Adrenal gland (tissue), 9 donors: ENCODE measurements at regions not wholly inside any gene's neighbourhood (a gene's known extent, or its start where the extent isn't known, plus 50 kb on each side); places are given as distances from the start of the nearest gene placed in this dataset.

Experiments
- DNase-seq, 7 donors: peaks; one replicate each; pipeline ENCODE4 v3.0.0-alpha.2; 2019 to 2020
- H3K27ac ChIP-seq, 5 donors: fragments of 200-600 bp; sonication (generic) in 4 of 5; 1 replicate in 3 of 5; 2 replicates in 2 of 5; pipeline versions ENCODE4 v1.5.1 to v1.8.0; 2016 to 2020; ENCODE audit warnings: mild to moderate bottlenecking in 1 of 5
- H3K27me3 ChIP-seq: fragments of 200-600 bp; 2 replicates; pipeline ENCODE4 v1.8.0; 2021
- H3K36me3 ChIP-seq, 2 donors: fragments of 200-600 bp; replicated peaks in 1 of 2; 1 replicate in 1 of 2; 2 replicates in 1 of 2; pipeline versions ENCODE4 v1.5.1 to v1.8.0; 2018 to 2022
- H3K4me1 ChIP-seq, 2 donors: fragments of 200-600 bp; replicated peaks in 1 of 2; 1 replicate in 1 of 2; 2 replicates in 1 of 2; pipeline versions ENCODE4 v1.5.1 to v1.8.0; 2018 to 2021
- H3K4me3 ChIP-seq, 4 donors: fragments of 200-600 bp; sonication (generic) in 3 of 4; one replicate each; pipeline ENCODE4 v1.5.1; 2016 to 2018
- H3K9me3 ChIP-seq, 3 donors: fragments of 200-600 bp; sonication (generic) in 1 of 3; replicated peaks in 1 of 3; 1 replicate in 2 of 3; 2 replicates in 1 of 3; pipeline versions ENCODE4 v1.5.1 to v1.8.0; 2016 to 2021
- POLR2A ChIP-seq, 2 donors: fragments of 450-650 bp; IDR thresholded peaks; one replicate each; pipeline ENCODE4 v1.6.1; 2017; ENCODE audit warnings: antibody characterized with exemption in 2 of 2, mild to moderate bottlenecking in 2 of 2, moderate library complexity in 1 of 2
- WGBS, 4 donors: extraction: QIAGEN DNeasy Blood & Tissue Kit in 2 of 4; methylation state at CpG; one replicate each; pipeline versions ENCODE4 v1.1.5 to v1.1.7; 2013 to 2017; 5-methylcytosine and 5-hydroxymethylcytosine counted together
- intact Hi-C, 2 donors: fragments of 100-400 bp; cut with DNase I; formaldehyde crosslinking; loops; one replicate each; pipeline versions ENCODE4 v1.14.1 to v1.15.0; 2022 to 2023
- TF ChIP-seq, protein P1 (sequence below), 6 experiments: fragments of 450-650 bp in 4 of 6; fragments of 200-600 bp in 2 of 6; sonication (generic) in 1 of 6; IDR thresholded peaks; 1 replicate in 5 of 6; 2 replicates in 1 of 6; pipeline versions ENCODE4 v1.5.1 to v1.8.0; 2016 to 2021; ENCODE audit warnings: antibody characterized with exemption in 6 of 6, mild to moderate bottlenecking in 2 of 6, moderate library complexity in 1 of 6
- donor health status: healthy with polysubstance abuse.
- donor health status: Bipolar disorder and iron deficiency.
- donor health status: DM: yes; HTN: yes; CAD: no.
- donor health status: DM: no; HTN: no; CAD: no.
- donor health status: DM: no; HTN: no; CAD: no.

DNA sequence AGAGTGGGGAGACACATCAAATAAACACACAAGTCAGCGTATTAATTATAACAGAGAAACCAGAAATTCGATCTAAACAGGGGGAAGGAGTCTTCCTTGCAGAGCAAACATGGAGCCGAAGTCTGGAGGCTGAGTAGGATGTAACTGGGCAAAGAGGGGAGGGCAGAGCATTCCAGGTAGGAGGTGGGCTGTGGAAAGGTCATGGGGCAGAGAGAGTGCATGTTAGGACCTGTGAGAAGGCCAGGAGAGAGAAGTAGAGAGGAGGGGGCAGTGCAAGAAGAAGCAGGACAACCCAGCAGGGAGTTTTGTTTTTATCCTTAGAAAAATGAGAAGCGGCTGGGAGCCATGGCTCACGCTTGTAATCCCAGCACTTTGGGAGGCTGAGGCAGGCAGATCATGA is 130.8 kb upstream of the GPR26 start:
- Histone ChIP-seq H3K9me3 (peaks cover 0 to 8% (median 0%) of the 10 kb centered on the region in 3 donors), H3K36me3 (no peaks in the 10 kb centered on the region), H3K4me1 (no peaks in the 10 kb centered on the region), H3K4me3 (no peak overlapping the region), H3K27me3 (peaks cover 5% of the 10 kb centered on the region), H3K27ac (no peak overlapping the region)
- no peak for DNase-seq
- no peak for TF ChIP-seq POLR2A (IDR thresholded peaks at IDR 0.05)
- TF ChIP-seq, protein P1, sequence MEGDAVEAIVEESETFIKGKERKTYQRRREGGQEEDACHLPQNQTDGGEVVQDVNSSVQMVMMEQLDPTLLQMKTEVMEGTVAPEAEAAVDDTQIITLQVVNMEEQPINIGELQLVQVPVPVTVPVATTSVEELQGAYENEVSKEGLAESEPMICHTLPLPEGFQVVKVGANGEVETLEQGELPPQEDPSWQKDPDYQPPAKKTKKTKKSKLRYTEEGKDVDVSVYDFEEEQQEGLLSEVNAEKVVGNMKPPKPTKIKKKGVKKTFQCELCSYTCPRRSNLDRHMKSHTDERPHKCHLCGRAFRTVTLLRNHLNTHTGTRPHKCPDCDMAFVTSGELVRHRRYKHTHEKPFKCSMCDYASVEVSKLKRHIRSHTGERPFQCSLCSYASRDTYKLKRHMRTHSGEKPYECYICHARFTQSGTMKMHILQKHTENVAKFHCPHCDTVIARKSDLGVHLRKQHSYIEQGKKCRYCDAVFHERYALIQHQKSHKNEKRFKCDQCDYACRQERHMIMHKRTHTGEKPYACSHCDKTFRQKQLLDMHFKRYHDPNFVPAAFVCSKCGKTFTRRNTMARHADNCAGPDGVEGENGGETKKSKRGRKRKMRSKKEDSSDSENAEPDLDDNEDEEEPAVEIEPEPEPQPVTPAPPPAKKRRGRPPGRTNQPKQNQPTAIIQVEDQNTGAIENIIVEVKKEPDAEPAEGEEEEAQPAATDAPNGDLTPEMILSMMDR (IDR thresholded peaks at IDR 0.05) = no peak
- intact Hi-C loops = no loop called here
- WGBS, 4 donors = 74 to 80% (median 77%) methylated on average over 5 of the region's 5 CpGs

DNA sequence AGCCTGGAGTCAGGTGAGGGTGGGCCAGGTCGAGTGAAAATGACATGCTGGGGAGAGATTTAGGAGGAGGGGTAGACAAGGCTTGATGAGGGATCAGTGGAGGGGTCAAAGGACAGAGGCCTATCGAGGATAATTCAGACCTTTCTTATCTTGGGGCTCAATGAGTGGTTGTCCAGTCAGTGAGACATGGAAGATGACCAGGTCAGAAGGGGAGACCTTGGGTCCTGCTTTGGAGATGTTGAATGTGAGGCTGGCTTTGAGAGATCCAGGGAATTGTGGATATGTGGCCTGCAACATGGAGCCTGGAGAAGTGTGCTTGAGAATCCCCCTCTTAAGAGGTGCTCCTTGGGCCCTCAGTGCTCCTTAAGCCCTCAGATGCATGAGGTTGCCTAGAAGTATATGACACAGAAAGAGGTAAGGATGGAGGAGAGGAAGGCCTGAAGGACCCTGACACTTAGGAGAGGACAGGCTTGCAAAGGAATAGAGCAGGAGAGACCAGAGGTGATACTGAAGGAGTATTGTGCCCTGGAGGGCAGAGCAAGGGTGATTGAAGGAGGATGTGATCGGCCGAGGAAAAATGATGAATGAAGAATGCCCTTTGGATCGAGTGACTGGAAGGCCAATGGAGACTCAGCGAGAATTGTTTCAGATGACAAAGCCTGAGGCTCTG is 129.8 kb upstream of the GPR26 start:
- Histone ChIP-seq H3K4me3 (no peak overlapping the region), H3K27me3 (peaks cover under 1% of the 10 kb centered on the region), H3K9me3 (peaks cover 0 to 8% (median 0%) of the 10 kb centered on the region in 3 donors), H3K4me1 (no peaks in the 10 kb centered on the region), H3K36me3 (no peaks in the 10 kb centered on the region), H3K27ac (no peak overlapping the region)
- TF ChIP-seq POLR2A (IDR thresholded peaks at IDR 0.05) = no peak
- TF ChIP-seq, protein P1 (IDR thresholded peaks at IDR 0.05) = no peak
- no peak for DNase-seq
- 63 to 79% (median 77%) methylated on average over 6 of the region's 6 CpGs for WGBS, 4 donors
- intact Hi-C loops = no loop called here

DNA sequence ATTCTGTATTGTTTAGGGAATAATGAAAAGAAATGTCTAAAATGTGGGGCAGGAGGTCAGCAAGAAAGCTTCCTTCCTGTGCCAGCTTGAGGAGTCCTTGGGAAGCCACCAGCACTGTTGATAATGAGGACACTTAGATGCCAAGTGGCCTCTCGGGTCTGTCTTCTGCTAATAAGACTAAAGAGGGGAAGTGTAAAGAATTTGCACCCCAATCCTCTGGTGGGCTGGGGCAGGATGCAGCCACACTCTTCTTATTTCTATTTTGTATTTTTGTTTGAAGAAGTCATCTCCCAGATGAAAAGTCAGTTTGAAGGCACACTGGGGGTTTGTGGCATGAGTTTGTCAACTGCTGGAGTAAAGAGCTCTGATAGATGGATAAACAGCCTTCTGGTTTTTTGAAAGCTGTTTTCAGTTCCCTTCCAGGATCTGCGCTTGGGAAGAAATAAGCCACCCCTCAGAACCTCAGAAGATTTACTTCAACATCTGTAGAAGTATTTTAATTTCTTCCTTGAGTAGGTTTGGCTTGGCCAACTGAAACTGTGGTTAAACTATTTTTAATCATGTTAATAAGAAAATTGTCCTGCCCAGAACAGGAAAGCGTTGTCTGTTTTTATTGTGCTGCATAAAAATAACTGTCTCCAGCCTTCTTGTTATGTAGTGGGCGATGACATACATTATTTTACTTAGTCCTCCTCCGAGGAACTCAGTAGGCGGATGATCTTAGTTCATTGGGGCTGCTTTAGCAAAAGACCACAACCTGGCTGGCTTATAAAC is 128.8 kb upstream of the GPR26 start:
- 49 to 69% (median 66%) methylated on average over 6 of the region's 6 CpGs for WGBS, 4 donors
- Histone ChIP-seq H3K36me3 (no peaks in the 10 kb centered on the region), H3K27ac (no peak overlapping the region), H3K9me3 (peaks cover 0 to 6% (median 0%) of the 10 kb centered on the region in 3 donors), H3K27me3 (no peaks in the 10 kb centered on the region), H3K4me1 (no peaks in the 10 kb centered on the region), H3K4me3 (no peak overlapping the region)
- intact Hi-C loops = no loop called here
- DNase-seq = no peak
- TF ChIP-seq, protein P1 (IDR thresholded peaks at IDR 0.05) = no peak
- no peak for TF ChIP-seq POLR2A (IDR thresholded peaks at IDR 0.05)

DNA sequence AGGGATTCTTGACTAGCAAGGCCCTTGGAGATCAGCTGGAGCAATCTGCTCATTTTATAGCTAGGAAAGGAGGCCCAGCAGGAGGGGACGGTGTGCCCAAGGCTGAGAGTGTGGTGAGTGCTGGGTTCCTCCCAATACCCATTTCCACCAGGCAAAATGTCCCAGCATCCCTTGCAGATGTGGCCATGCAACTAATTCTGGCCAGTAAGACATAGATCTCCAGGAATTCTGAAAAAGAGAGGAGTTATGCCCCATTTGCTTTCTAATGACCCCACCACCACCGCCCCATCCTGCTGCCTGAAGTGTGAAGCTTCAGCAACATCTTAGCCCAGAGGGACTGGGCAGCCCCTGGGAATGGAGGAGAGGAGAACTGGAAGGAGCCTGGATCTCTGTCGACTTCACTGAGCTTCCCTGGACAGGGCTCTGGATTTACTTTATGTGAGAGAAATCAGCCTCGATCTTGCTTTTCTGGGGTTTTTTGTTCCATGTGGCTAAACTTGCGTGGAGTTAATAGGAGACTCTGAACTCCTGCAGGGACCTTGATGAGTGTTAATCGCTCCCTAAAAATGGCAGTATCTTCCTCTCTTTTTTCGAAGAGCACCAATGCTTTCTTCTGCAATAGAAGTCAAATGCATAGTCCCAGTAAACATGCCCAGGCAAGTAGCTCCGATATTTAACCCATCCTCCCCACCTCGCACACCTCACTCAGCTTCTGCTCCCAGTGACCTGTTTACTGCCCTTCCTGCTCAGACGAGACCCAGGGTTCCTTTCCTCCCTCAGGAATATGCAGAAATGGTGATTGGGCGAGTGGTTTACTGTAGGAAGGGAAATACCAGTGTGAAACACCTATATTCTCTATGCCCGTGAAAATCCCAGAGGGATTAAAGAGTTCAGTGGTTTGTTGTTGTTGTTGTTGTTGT is 127.5 kb upstream of the GPR26 start:
- peaks cover 0 to under 1% (median 0%) of the 10 kb centered on the region in 3 donors for H3K9me3 ChIP-seq
- no peak overlapping the region for H3K27ac ChIP-seq
- H3K4me3 ChIP-seq = no peak overlapping the region
- no peaks in the 10 kb centered on the region for H3K36me3 ChIP-seq
- H3K4me1 ChIP-seq = no peaks in the 10 kb centered on the region
- intact Hi-C loops = no loop called here
- WGBS, 4 donors = 49 to 61% (median 55%) methylated on average over 12 of the region's 12 CpGs
- no peak for TF ChIP-seq POLR2A (IDR thresholded peaks at IDR 0.05)
- TF ChIP-seq, protein P1 (IDR thresholded peaks at IDR 0.05) = no peak
- H3K27me3 ChIP-seq = no peaks in the 10 kb centered on the region
- no peak for DNase-seq
